ENCODE measurements at regions not wholly inside any gene's neighbourhood (a gene's known extent, or its start where the extent isn't known, plus 50 kb on each side); places are given as distances from the start of the nearest gene placed in this dataset.

- no peak for TF ChIP-seq CHD7 (IDR thresholded peaks at IDR 0.05; ENCODE audit: insufficient replicate concordance, low read length)
- TF ChIP-seq JUND (IDR thresholded peaks at IDR 0.05; ENCODE audit: low read length), result no peak
- no peak for TF ChIP-seq SP2 (IDR thresholded peaks at IDR 0.05; ENCODE audit: low read length)
- TF ChIP-seq MAX (IDR thresholded peaks at IDR 0.05), result no peak
- no peak for TF ChIP-seq RBBP5 (IDR thresholded peaks at IDR 0.05; ENCODE audit: borderline replicate concordance, low read depth, low read length)
- no peak for TF ChIP-seq CTBP2 (IDR thresholded peaks at IDR 0.05; ENCODE audit: borderline replicate concordance, insufficient read depth, insufficient read length, low read length)
- TF ChIP-seq CREB1 (IDR thresholded peaks at IDR 0.05), result no peak
- no peak for TF ChIP-seq SIN3A (conservative IDR thresholded peaks at IDR 0.05 in 1 of 2, IDR thresholded peaks at IDR 0.05 in 1 of 2; ENCODE audit: low read depth in 1 of 2, low read length in 2 of 2)
- TF ChIP-seq TAF1 (IDR thresholded peaks at IDR 0.05; ENCODE audit: low read depth, low read length), result no peak
- no peak for TF ChIP-seq RXRA (IDR thresholded peaks at IDR 0.05; ENCODE audit: insufficient read depth, low read depth, low read length)
- TF ChIP-seq SIRT6 (IDR thresholded peaks at IDR 0.05; ENCODE audit: low read length), result no peak
These were observed 91.9 kb upstream of the ALKAL2 start (continued) for GRCh38 chr2:379778-380177.
